BLaER1 (cell line): ENCODE measurements at regions not wholly inside any gene's neighbourhood (a gene's known extent, or its start where the extent isn't known, plus 50 kb on each side); places are given as distances from the start of the nearest gene placed in this dataset.
A peak's percentile ranks its signal among the peaks of the same experiment; 100 is the strongest.
"Not testable (repeated sequence)": the region's sequence is repeated elsewhere in the genome, so short reads cannot be mapped to it uniquely, and the experiment has no call there.

Source experiments
- H3K27ac ChIP-seq: shearing (Covaris generic); formaldehyde crosslinking; 2 replicates; pipeline ENCODE4 v1.8.1; 2022
- H3K27me3 ChIP-seq: shearing (Covaris generic); formaldehyde crosslinking; 2 replicates; pipeline ENCODE4 v1.8.1; 2022
- H3K36me3 ChIP-seq: shearing (Covaris generic); formaldehyde crosslinking; 2 replicates; pipeline ENCODE4 v1.8.1; 2022
- H3K4me1 ChIP-seq: shearing (Covaris generic); formaldehyde crosslinking; 2 replicates; pipeline ENCODE4 v1.8.1; 2022
- H3K4me2 ChIP-seq: shearing (Covaris generic); formaldehyde crosslinking; 2 replicates; pipeline ENCODE4 v1.8.1; 2022
- H3K4me3 ChIP-seq: shearing (Covaris generic); formaldehyde crosslinking; 2 replicates; pipeline ENCODE4 v1.8.1; 2022
- H3K9ac ChIP-seq: shearing (Covaris generic); formaldehyde crosslinking; 2 replicates; pipeline ENCODE4 v1.8.1; 2022
- H3K9me3 ChIP-seq: shearing (Covaris generic); formaldehyde crosslinking; 2 replicates; pipeline ENCODE4 v1.8.1; 2022
- H4K20me1 ChIP-seq: shearing (Covaris generic); formaldehyde crosslinking; 2 replicates; pipeline ENCODE4 v1.8.1; 2022
- Cebpa-rat ChIP-seq: shearing (Covaris generic); IDR thresholded peaks from 2 replicates; pipeline ENCODE4 v1.8.1; 2022

DNA sequence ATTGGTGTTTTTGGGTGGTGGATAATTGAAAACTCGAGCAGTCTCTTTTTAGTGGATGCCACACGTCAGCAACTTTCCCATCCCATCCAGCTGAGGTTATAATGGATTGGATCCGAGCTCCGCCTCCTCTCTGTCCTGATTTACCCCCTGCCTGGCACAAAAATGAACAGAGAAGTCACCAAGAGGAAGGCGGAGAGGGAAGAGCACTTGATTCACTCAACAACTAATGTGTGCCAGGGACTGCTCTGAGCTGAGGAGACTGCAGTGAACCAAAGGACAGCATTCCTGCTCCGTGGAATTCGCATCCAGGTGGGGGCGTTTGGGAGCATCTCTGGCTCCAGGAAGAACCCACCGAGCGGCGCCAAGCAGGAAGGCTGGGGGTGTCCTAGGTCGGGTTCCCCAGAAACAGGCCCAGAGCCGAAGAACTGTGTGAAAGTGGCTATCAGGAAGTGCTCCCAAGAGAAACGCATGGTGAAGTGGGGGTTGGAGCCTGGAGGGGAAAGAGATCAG lies 95.8 kb upstream of the NAA20 start:
- Histone ChIP-seq H3K27ac (no peak overlapping the region), H3K36me3 (no peaks in the 10 kb centered on the region), H3K27me3 (no peaks in the 10 kb centered on the region), H3K4me2 (no peak overlapping the region), H4K20me1 (no peaks in the 10 kb centered on the region), H3K9me3 (no peaks in the 10 kb centered on the region), H3K4me3 (no peak overlapping the region), H3K4me1 (peaks cover 43% of the 10 kb centered on the region), H3K9ac (no peak overlapping the region)
- TF ChIP-seq Cebpa-rat: no peak

DNA sequence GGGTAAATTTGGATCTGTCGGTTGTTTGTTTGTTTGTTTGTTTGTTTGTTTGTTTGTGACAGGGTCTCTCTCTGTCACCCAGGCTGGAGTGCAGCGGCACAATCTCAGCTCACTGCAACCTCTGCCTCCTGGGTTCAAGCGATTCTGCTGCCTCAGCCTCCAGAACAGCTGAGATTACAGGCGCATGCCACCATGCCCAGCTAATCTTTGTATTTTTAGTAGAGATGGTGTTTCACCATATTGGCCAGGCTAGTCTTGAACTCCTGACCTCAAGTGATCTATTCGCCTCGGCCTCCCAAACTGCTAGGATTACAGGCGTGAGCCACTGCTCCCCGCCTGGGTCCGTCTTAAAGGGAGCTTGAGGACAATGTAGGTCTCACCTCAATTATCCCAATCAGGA lies 95.3 kb upstream of the NAA20 start:
- H3K4me2 ChIP-seq, H3K27ac ChIP-seq, H3K9me3 ChIP-seq, H3K36me3 ChIP-seq, H3K4me3 ChIP-seq, H4K20me1 ChIP-seq, H3K27me3 ChIP-seq, H3K9ac ChIP-seq: not testable (repeated sequence)
- H3K4me1 ChIP-seq: peaks cover 38% of the 10 kb centered on the region

DNA sequence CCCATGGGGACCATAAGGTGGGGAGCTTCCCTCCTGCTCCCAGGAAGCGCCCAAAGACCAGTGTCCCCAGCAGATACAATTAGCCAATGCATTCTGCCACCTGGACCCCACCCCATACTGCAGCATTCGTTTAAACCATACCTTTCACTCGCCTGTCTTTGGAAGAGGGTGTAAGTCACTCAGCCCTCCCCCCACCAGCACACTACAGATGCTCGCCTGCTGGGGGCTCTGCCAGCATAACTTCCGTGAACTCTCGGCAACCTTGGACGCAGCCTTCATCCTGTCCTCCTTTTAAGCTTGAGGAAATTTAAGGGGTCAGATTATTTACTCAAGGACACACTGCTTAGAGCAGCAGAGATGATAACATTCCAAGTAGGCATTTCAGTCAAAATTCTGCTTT lies 94.4 kb upstream of the NAA20 start:
- no peak overlapping the region for H3K4me3 ChIP-seq
- peaks cover 29% of the 10 kb centered on the region for H3K4me1 ChIP-seq
- H3K27me3 ChIP-seq: no peaks in the 10 kb centered on the region
- no peaks in the 10 kb centered on the region for H4K20me1 ChIP-seq
- no peak overlapping the region for H3K4me2 ChIP-seq
- no peak for TF ChIP-seq Cebpa-rat
- H3K9ac ChIP-seq: no peak overlapping the region
- no peaks in the 10 kb centered on the region for H3K36me3 ChIP-seq
- no peaks in the 10 kb centered on the region for H3K9me3 ChIP-seq
- H3K27ac ChIP-seq: no peak overlapping the region

DNA sequence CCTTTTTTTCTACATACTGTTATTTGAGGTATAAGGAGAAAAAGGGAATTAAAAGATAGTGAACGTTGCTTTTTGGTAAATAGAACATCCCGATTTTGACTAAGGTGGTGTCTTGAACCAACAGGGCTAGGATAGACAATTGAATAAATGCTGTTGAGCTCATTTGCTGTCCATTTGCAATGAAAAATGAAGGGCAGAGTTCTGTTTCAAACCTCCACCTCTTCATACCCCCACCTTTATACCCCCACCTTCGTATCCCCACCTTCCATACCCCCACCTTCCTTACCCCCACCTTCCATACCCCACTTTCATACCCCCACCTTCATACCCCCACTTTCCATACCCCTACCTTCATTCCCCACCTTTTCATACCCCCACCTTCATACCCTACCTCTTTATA lies 93.4 kb upstream of the NAA20 start:
- Histone ChIP-seq H3K9ac (no peak overlapping the region), H3K4me3 (no peak overlapping the region), H3K27ac (no peak overlapping the region), H3K36me3 (no peaks in the 10 kb centered on the region), H3K4me2 (no peak overlapping the region), H3K4me1 (peaks cover 19% of the 10 kb centered on the region), H4K20me1 (no peaks in the 10 kb centered on the region), H3K9me3 (no peaks in the 10 kb centered on the region), H3K27me3 (no peaks in the 10 kb centered on the region)
- TF ChIP-seq Cebpa-rat: no peak

DNA sequence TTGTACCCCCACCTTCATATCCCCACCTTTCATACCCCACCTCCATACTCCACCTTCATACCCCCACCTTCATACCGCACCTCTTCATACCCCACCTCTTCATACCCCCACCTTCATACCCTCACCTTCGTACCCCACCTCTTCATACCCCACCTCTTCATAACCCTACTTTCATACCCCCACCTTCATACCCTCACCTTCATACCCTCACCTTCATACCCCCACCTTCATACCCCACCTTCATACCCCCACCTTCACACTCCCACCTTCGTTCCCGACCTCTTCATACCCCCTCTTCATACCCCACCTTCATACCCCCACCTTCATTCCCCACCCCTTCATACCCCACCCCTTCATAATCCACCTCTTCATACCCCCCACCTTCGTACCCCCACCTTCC lies 92.9 kb upstream of the NAA20 start:
- H3K9me3 ChIP-seq: no peaks in the 10 kb centered on the region
- H3K4me3 ChIP-seq: no peak overlapping the region
- peaks cover 14% of the 10 kb centered on the region for H3K4me1 ChIP-seq
- no peaks in the 10 kb centered on the region for H3K36me3 ChIP-seq
- no peaks in the 10 kb centered on the region for H3K27me3 ChIP-seq
- no peak for TF ChIP-seq Cebpa-rat
- H4K20me1 ChIP-seq: no peaks in the 10 kb centered on the region
- H3K4me2 ChIP-seq: no peak overlapping the region
- no peak overlapping the region for H3K9ac ChIP-seq
- H3K27ac ChIP-seq: no peak overlapping the region

DNA sequence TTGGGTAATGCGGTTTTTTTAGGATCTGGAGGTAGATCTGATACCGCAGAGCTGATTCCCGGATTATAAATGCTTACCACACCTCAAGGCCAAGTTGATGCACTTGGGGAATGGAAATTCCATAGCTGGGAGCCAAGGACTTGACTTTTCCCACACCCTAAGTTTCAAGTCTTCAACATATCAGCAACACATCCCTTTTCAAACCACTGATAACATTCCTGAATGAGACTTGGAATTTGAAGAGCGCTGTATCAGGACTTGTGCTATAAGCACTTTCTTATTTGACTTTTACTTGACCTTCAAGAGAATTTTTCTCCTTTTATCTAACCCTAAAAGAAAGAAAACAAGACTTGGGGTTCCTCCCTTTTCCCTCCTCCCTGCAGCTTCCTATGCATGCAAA lies 90.6 kb upstream of the NAA20 start:
- Histone ChIP-seq H3K4me3 (no peak overlapping the region), H3K9ac (no peak overlapping the region)

DNA sequence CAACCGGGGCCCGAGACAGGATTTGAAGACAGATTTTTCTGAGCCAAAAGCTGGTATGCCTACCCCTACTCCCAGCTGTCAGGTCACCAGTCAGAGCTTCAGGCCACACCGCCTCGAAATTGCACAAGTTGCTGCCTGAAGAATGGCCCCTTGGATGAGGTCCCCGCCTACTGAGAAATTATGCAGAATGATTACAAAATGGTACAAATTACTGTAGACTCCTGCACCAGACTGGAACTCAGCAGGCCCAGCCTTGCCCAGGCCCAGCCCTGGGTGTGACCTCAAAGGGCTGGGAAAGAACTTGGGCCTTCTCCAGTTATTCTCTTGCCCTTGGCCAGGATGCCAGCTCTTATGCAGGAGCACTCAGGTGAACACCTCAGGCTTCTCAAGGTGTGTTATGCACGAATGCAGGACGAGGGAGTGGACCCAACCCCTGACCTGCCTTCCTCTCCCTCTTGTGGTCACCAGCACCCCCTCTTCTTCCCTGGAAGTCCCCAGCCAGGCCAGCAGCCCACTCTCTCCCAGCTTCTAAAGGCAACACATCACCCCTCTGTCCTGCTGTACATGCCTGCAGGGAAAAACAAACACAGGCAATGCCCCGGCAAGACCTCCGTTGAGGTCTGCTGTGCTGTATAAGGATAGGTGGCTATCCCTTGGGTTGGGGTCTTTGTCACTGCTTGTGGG lies 88.7 kb upstream of the NAA20 start:
- Histone ChIP-seq H3K9ac (no peak overlapping the region), H3K4me1 (peaks cover 19% of the 10 kb centered on the region), H3K4me3 (no peak overlapping the region), H3K27me3 (no peaks in the 10 kb centered on the region), H4K20me1 (no peaks in the 10 kb centered on the region), H3K27ac (no peak overlapping the region), H3K36me3 (no peaks in the 10 kb centered on the region), H3K4me2 (no peak overlapping the region), H3K9me3 (no peaks in the 10 kb centered on the region)
- TF ChIP-seq Cebpa-rat: no peak

More for the DNA sequence above, 90.6 kb upstream of the NAA20 start:
- H3K4me1 ChIP-seq: peaks cover 9% of the 10 kb centered on the region
- no peaks in the 10 kb centered on the region for H4K20me1 ChIP-seq
- no peaks in the 10 kb centered on the region for H3K27me3 ChIP-seq
- no peak for TF ChIP-seq Cebpa-rat
- H3K9me3 ChIP-seq: no peaks in the 10 kb centered on the region
- no peak overlapping the region for H3K4me2 ChIP-seq
- H3K36me3 ChIP-seq: no peaks in the 10 kb centered on the region
- no peak overlapping the region for H3K27ac ChIP-seq

DNA sequence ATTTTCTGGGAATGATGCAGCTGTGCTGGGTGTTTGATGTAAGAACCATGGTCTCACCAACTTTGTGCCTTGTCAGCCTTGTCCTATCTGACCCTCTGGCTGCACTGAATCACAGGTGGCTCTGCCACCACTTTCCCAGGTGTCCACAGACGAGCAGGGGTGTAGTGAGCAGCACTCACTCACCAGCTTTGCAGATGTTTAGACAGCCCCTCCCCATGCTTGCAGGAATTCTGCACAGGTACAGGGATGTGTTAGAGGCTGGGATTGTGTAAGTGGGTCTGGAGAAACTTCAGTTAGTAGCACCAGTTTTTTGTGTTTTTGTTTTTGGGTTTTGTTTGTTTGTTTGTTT lies 88.2 kb upstream of the NAA20 start:
- Histone ChIP-seq H3K4me2 (no peak overlapping the region), H3K4me1 (peaks cover 20% of the 10 kb centered on the region), H3K9me3 (no peaks in the 10 kb centered on the region), H4K20me1 (no peaks in the 10 kb centered on the region), H3K9ac (no peak overlapping the region), H3K27ac (no peak overlapping the region), H3K27me3 (no peaks in the 10 kb centered on the region), H3K36me3 (no peaks in the 10 kb centered on the region), H3K4me3 (no peak overlapping the region)
- TF ChIP-seq Cebpa-rat: no peak

DNA sequence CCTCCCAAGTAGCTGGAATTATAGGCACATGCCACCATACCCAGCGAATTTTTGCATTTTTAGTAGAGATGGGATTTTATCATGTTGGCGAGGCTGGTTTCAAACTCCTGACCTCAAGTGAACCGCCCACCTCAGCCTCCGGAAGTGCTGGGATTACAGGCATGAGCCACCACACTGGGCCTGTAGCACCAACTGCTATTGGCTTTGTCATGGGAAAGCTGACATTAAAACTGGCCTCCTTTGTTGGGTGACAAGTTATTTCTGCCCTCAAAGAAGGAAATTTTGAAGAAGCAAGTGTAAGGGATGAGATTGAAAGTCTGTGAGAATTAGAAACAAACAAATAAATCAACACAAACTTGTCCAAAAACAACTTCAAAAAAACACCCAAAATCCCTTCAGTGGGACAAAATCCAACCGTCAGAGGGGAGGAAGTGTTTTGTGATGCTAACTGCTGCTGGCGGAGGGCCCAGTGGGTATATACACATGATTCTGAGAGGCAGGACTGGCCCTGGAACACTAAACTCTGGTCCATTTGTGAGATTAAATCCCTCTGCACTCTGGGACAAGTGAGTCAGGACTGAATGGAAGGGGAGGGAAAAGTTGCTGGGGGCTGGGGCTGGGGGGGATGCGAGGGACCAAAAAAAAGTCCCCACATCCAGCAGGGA lies 87.5 kb upstream of the NAA20 start:
- Histone ChIP-seq H4K20me1 (no peaks in the 10 kb centered on the region), H3K4me3 (no peak overlapping the region), H3K9ac (no peak overlapping the region), H3K4me2 (peak overlapping the region; percentile 39), H3K9me3 (no peaks in the 10 kb centered on the region), H3K36me3 (no peaks in the 10 kb centered on the region), H3K4me1 (peaks cover 26% of the 10 kb centered on the region), H3K27ac (no peak overlapping the region), H3K27me3 (no peaks in the 10 kb centered on the region)
- TF ChIP-seq Cebpa-rat: no peak

DNA sequence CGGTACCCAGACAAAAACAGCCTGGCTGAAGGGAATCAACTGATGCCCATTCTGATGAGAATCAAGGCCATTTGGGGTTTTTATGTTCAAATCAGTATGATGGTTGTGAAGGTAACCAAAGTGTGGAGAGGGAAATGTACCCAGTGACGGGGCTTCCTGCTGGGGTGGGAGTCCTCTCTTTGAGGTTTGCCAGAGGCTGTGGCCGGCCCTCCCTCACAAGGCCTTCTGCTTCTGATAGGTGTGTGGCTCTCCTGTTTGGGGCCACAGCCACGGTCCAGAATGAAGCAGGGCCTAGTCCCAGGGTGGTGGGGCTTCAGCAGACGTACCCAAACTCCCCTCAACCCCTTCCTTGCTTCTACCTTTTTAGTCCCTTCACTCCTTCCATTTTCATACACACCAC lies 86.7 kb upstream of the NAA20 start:
- TF ChIP-seq Cebpa-rat: no peak
- no peaks in the 10 kb centered on the region for H3K27me3 ChIP-seq
- no peaks in the 10 kb centered on the region for H3K36me3 ChIP-seq
- H4K20me1 ChIP-seq: no peaks in the 10 kb centered on the region
- peaks cover 34% of the 10 kb centered on the region for H3K4me1 ChIP-seq
- H3K9me3 ChIP-seq: no peaks in the 10 kb centered on the region
- peak overlapping the region; percentile 39 for H3K4me2 ChIP-seq
- no peak overlapping the region for H3K27ac ChIP-seq
- H3K9ac ChIP-seq: no peak overlapping the region
- no peak overlapping the region for H3K4me3 ChIP-seq
